ENCODE measurements at regions not wholly inside any gene's neighbourhood (a gene's known extent, or its start where the extent isn't known, plus 50 kb on each side); places are given as distances from the start of the nearest gene placed in this dataset.

DNA sequence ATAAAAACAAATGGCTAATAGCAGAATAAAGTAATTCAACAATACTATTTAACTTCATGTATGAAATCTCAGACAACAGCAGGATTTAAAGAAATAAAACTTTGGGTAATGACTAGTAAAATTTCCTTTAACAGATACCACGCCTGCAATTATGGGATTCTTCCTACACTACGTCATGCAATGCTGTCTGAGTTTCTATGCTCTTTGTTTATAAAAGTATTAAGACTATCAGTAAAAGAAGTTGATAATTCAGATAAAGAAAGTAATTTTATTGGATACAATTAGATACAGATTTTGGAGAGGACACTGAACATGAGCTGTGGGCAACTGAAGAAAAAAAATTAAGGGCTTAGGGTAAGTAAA is 308.4 kb upstream of the LRFN5 start:
- TF ChIP-seq, protein P1, sequence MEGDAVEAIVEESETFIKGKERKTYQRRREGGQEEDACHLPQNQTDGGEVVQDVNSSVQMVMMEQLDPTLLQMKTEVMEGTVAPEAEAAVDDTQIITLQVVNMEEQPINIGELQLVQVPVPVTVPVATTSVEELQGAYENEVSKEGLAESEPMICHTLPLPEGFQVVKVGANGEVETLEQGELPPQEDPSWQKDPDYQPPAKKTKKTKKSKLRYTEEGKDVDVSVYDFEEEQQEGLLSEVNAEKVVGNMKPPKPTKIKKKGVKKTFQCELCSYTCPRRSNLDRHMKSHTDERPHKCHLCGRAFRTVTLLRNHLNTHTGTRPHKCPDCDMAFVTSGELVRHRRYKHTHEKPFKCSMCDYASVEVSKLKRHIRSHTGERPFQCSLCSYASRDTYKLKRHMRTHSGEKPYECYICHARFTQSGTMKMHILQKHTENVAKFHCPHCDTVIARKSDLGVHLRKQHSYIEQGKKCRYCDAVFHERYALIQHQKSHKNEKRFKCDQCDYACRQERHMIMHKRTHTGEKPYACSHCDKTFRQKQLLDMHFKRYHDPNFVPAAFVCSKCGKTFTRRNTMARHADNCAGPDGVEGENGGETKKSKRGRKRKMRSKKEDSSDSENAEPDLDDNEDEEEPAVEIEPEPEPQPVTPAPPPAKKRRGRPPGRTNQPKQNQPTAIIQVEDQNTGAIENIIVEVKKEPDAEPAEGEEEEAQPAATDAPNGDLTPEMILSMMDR (conservative IDR thresholded peaks at IDR 0.05; ENCODE audit: low read depth, low read length): no peak
- no peak for TF ChIP-seq EZH2phosphoT487 (IDR thresholded peaks at IDR 0.05; ENCODE audit: borderline replicate concordance, low read length)
- no peak for TF ChIP-seq EZH2 (IDR thresholded peaks at IDR 0.05; ENCODE audit: low read length, unreplicated experiment)
